ENCODE measurements at regions not wholly inside any gene's neighbourhood (a gene's known extent, or its start where the extent isn't known, plus 50 kb on each side); places are given as distances from the start of the nearest gene placed in this dataset.

DNA sequence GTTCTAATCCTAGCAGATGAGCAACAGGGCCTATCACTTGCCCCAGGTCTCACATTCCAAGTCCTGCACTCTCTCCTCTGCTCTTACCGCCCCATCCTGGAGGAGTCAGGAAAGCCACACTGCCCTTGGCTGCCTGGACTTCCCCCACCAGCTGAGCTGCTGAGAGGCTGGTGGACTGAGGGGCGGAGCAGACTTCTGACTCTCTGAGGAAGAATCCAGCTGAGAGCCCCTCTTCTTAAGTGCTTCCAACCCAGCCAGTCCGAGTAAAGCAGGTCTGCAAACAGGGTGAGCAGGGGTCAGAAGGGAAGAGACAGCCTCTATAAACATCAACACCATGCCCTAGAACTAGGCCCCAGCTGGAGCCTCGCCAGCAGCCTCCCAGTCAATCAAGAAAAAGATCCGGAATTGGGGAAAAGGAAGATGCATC, 92.4 kb upstream of the TMEM72 start:
- TF ChIP-seq CTCF (conservative IDR thresholded peaks at IDR 0.05), result no peak
- no peak for TF ChIP-seq EZH2 (IDR thresholded peaks at IDR 0.05; ENCODE audit: low read depth)

Measured in PC-9 (cell line).